Embryonic facial prominence (tissue), 1 donor: ENCODE measurements at regions not wholly inside any gene's neighbourhood (a gene's known extent, or its start where the extent isn't known, plus 50 kb on each side); places are given as distances from the start of the nearest gene placed in this dataset.

ENCODE experiments used
- DNase-seq: peaks from one replicate; pipeline ENCODE4 v3.0.0-alpha.2; 2016; ENCODE audit errors: extremely low spot score

- no peak for DNase-seq
Observed at GRCh38 chr16:79497606-79498350, 102.8 kb downstream of the MAF start.

GRCh38 chr16:79493911-79494310 lies 106.6 kb downstream of the MAF start:
- DNase-seq: no peak

GRCh38 chr16:79492036-79492435 lies 108.5 kb downstream of the MAF start:
- DNase-seq: no peak

- no peak for DNase-seq
Observed at GRCh38 chr16:79485020-79485419, 115.5 kb downstream of the MAF start.

- DNase-seq: no peak
Observed at GRCh38 chr16:79484237-79484636, 116.3 kb downstream of the MAF start.

GRCh38 chr16:79483336-79483735 lies 117.2 kb downstream of the MAF start:
- DNase-seq: no peak

- no peak for DNase-seq
Observed at GRCh38 chr16:79482011-79482410, 118.5 kb downstream of the MAF start.

- no peak for DNase-seq
Observed at GRCh38 chr16:79480929-79481328, 119.6 kb downstream of the MAF start.

GRCh38 chr16:79480056-79480455 lies 120.5 kb downstream of the MAF start:
- no peak for DNase-seq

GRCh38 chr16:79476580-79476979 lies 124.0 kb downstream of the MAF start:
- no peak for DNase-seq

GRCh38 chr16:79475841-79476240 lies 124.7 kb downstream of the MAF start:
- no peak for DNase-seq

GRCh38 chr16:79473456-79473855 lies 127.1 kb downstream of the MAF start:
- DNase-seq: no peak

- DNase-seq: no peak
Observed at GRCh38 chr16:79472426-79472825, 128.1 kb downstream of the MAF start.

GRCh38 chr16:79469999-79470398 lies 130.5 kb downstream of the MAF start:
- DNase-seq: no peak

- DNase-seq: no peak
Observed at GRCh38 chr16:79468631-79469030, 131.9 kb downstream of the MAF start.

GRCh38 chr16:79468121-79468552 lies 132.4 kb downstream of the MAF start:
- no peak for DNase-seq

GRCh38 chr16:79466111-79466510 lies 134.4 kb downstream of the MAF start:
- no peak for DNase-seq

- no peak for DNase-seq
Observed at GRCh38 chr16:79463841-79464240, 136.7 kb downstream of the MAF start.

- DNase-seq: no peak
Observed at GRCh38 chr16:79456036-79456435, 144.5 kb downstream of the MAF start.

GRCh38 chr16:79452671-79453070 lies 147.9 kb downstream of the MAF start:
- DNase-seq: no peak

- no peak for DNase-seq
Observed at GRCh38 chr16:79451196-79451816, 149.2 kb downstream of the MAF start.

- no peak for DNase-seq
Observed at GRCh38 chr16:79449900-79450299, 150.6 kb downstream of the MAF start.

- no peak for DNase-seq
Observed at GRCh38 chr16:79449067-79449769, 151.3 kb downstream of the MAF start.
